Hepatocyte (in vitro differentiated cells): ENCODE measurements at regions not wholly inside any gene's neighbourhood (a gene's known extent, or its start where the extent isn't known, plus 50 kb on each side); places are given as distances from the start of the nearest gene placed in this dataset.

Experiments
- EZH2 ChIP-seq: fragments of 200-600 bp; sonication (generic); IDR thresholded peaks from 2 replicates; pipeline ENCODE4 v1.6.1; 2016; ENCODE audit warnings: antibody characterized with exemption, mild to moderate bottlenecking, borderline replicate concordance
- TF ChIP-seq, protein P1 (sequence below): fragments of 200-600 bp; sonication (generic); IDR thresholded peaks from 2 replicates; pipeline ENCODE4 v1.5.1; 2016; ENCODE audit warnings: antibody characterized with exemption, mild to moderate bottlenecking; ENCODE audit not compliant: poor library complexity

- TF ChIP-seq, protein P1, sequence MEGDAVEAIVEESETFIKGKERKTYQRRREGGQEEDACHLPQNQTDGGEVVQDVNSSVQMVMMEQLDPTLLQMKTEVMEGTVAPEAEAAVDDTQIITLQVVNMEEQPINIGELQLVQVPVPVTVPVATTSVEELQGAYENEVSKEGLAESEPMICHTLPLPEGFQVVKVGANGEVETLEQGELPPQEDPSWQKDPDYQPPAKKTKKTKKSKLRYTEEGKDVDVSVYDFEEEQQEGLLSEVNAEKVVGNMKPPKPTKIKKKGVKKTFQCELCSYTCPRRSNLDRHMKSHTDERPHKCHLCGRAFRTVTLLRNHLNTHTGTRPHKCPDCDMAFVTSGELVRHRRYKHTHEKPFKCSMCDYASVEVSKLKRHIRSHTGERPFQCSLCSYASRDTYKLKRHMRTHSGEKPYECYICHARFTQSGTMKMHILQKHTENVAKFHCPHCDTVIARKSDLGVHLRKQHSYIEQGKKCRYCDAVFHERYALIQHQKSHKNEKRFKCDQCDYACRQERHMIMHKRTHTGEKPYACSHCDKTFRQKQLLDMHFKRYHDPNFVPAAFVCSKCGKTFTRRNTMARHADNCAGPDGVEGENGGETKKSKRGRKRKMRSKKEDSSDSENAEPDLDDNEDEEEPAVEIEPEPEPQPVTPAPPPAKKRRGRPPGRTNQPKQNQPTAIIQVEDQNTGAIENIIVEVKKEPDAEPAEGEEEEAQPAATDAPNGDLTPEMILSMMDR = no peak
- no peak for TF ChIP-seq EZH2
Observed at GRCh38 chrX:97700547-97700946, 816.8 kb downstream of the RPA4 start.
